GM23338 (cell line): ENCODE measurements at regions not wholly inside any gene's neighbourhood (a gene's known extent, or its start where the extent isn't known, plus 50 kb on each side); places are given as distances from the start of the nearest gene placed in this dataset.

Experiments
- CREB1 ChIP-seq: fragments of 250-450 bp; sonication (Bioruptor Pico); IDR thresholded peaks from 2 replicates; pipeline ENCODE4 v1.5.0; 2020; ENCODE audit warnings: low read depth, mild to moderate bottlenecking, moderate library complexity
- EZH2 ChIP-seq: fragments of 200-600 bp; sonication (generic); IDR thresholded peaks from one replicate; pipeline ENCODE4 v1.8.0; 2017; ENCODE audit warnings: antibody characterized with exemption, mild to moderate bottlenecking, low read depth; ENCODE audit not compliant: unreplicated experiment
- EZH2phosphoT487 ChIP-seq: fragments of 200-600 bp; sonication (generic); IDR thresholded peaks from one replicate; pipeline ENCODE4 v1.8.1; 2018; ENCODE audit warnings: antibody characterized with exemption; ENCODE audit not compliant: unreplicated experiment
- JUNB ChIP-seq: IDR thresholded peaks from one replicate; pipeline ENCODE4 v1.6.1; 2016; ENCODE audit warnings: antibody characterized with exemption; ENCODE audit not compliant: unreplicated experiment
- NANOG ChIP-seq: IDR thresholded peaks from 2 replicates; pipeline ENCODE4 v1.6.1; 2016; ENCODE audit warnings: antibody characterized with exemption, borderline replicate concordance
- POLR2AphosphoS5 ChIP-seq: IDR thresholded peaks from 2 replicates; pipeline ENCODE4 v1.6.1; 2016; ENCODE audit warnings: antibody characterized with exemption, low read depth
- STAT1 ChIP-seq: IDR thresholded peaks from one replicate; pipeline ENCODE4 v1.6.1; 2016; ENCODE audit warnings: antibody characterized with exemption; ENCODE audit not compliant: unreplicated experiment
- TF ChIP-seq, protein P1 (sequence below), 2 experiments: fragments of 200-600 bp in 1 of 2; sonication (generic) in 1 of 2; conservative IDR thresholded peaks; 2 replicates each; pipeline versions ENCODE4 v1.5.1 to v1.6.1; 2016 to 2017; ENCODE audit warnings: antibody characterized with exemption in 2 of 2, low read depth in 2 of 2, mild to moderate bottlenecking in 2 of 2, moderate library complexity in 1 of 2
- TF ChIP-seq, protein P2 (sequence below): IDR thresholded peaks from one replicate; pipeline ENCODE4 v1.6.1; 2018; ENCODE audit warnings: antibody characterized with exemption; ENCODE audit not compliant: unreplicated experiment
- TF ChIP-seq, protein P3 (sequence below): fragments of 250-450 bp; sonication (Bioruptor Pico); IDR thresholded peaks from 2 replicates; pipeline ENCODE4 v1.5.0; 2020; ENCODE audit warnings: mild to moderate bottlenecking, moderate library complexity

- TF ChIP-seq, protein P1, sequence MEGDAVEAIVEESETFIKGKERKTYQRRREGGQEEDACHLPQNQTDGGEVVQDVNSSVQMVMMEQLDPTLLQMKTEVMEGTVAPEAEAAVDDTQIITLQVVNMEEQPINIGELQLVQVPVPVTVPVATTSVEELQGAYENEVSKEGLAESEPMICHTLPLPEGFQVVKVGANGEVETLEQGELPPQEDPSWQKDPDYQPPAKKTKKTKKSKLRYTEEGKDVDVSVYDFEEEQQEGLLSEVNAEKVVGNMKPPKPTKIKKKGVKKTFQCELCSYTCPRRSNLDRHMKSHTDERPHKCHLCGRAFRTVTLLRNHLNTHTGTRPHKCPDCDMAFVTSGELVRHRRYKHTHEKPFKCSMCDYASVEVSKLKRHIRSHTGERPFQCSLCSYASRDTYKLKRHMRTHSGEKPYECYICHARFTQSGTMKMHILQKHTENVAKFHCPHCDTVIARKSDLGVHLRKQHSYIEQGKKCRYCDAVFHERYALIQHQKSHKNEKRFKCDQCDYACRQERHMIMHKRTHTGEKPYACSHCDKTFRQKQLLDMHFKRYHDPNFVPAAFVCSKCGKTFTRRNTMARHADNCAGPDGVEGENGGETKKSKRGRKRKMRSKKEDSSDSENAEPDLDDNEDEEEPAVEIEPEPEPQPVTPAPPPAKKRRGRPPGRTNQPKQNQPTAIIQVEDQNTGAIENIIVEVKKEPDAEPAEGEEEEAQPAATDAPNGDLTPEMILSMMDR (conservative IDR thresholded peaks at IDR 0.05; ENCODE audit: low read depth in 2 of 2) = no peak
- TF ChIP-seq EZH2 = no peak
- no peak for TF ChIP-seq POLR2AphosphoS5
- no peak for TF ChIP-seq EZH2phosphoT487
- TF ChIP-seq, protein P2, sequence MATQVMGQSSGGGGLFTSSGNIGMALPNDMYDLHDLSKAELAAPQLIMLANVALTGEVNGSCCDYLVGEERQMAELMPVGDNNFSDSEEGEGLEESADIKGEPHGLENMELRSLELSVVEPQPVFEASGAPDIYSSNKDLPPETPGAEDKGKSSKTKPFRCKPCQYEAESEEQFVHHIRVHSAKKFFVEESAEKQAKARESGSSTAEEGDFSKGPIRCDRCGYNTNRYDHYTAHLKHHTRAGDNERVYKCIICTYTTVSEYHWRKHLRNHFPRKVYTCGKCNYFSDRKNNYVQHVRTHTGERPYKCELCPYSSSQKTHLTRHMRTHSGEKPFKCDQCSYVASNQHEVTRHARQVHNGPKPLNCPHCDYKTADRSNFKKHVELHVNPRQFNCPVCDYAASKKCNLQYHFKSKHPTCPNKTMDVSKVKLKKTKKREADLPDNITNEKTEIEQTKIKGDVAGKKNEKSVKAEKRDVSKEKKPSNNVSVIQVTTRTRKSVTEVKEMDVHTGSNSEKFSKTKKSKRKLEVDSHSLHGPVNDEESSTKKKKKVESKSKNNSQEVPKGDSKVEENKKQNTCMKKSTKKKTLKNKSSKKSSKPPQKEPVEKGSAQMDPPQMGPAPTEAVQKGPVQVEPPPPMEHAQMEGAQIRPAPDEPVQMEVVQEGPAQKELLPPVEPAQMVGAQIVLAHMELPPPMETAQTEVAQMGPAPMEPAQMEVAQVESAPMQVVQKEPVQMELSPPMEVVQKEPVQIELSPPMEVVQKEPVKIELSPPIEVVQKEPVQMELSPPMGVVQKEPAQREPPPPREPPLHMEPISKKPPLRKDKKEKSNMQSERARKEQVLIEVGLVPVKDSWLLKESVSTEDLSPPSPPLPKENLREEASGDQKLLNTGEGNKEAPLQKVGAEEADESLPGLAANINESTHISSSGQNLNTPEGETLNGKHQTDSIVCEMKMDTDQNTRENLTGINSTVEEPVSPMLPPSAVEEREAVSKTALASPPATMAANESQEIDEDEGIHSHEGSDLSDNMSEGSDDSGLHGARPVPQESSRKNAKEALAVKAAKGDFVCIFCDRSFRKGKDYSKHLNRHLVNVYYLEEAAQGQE = no peak
- no peak for TF ChIP-seq JUNB
- TF ChIP-seq STAT1 = no peak
- no peak for TF ChIP-seq NANOG
- TF ChIP-seq, protein P3, sequence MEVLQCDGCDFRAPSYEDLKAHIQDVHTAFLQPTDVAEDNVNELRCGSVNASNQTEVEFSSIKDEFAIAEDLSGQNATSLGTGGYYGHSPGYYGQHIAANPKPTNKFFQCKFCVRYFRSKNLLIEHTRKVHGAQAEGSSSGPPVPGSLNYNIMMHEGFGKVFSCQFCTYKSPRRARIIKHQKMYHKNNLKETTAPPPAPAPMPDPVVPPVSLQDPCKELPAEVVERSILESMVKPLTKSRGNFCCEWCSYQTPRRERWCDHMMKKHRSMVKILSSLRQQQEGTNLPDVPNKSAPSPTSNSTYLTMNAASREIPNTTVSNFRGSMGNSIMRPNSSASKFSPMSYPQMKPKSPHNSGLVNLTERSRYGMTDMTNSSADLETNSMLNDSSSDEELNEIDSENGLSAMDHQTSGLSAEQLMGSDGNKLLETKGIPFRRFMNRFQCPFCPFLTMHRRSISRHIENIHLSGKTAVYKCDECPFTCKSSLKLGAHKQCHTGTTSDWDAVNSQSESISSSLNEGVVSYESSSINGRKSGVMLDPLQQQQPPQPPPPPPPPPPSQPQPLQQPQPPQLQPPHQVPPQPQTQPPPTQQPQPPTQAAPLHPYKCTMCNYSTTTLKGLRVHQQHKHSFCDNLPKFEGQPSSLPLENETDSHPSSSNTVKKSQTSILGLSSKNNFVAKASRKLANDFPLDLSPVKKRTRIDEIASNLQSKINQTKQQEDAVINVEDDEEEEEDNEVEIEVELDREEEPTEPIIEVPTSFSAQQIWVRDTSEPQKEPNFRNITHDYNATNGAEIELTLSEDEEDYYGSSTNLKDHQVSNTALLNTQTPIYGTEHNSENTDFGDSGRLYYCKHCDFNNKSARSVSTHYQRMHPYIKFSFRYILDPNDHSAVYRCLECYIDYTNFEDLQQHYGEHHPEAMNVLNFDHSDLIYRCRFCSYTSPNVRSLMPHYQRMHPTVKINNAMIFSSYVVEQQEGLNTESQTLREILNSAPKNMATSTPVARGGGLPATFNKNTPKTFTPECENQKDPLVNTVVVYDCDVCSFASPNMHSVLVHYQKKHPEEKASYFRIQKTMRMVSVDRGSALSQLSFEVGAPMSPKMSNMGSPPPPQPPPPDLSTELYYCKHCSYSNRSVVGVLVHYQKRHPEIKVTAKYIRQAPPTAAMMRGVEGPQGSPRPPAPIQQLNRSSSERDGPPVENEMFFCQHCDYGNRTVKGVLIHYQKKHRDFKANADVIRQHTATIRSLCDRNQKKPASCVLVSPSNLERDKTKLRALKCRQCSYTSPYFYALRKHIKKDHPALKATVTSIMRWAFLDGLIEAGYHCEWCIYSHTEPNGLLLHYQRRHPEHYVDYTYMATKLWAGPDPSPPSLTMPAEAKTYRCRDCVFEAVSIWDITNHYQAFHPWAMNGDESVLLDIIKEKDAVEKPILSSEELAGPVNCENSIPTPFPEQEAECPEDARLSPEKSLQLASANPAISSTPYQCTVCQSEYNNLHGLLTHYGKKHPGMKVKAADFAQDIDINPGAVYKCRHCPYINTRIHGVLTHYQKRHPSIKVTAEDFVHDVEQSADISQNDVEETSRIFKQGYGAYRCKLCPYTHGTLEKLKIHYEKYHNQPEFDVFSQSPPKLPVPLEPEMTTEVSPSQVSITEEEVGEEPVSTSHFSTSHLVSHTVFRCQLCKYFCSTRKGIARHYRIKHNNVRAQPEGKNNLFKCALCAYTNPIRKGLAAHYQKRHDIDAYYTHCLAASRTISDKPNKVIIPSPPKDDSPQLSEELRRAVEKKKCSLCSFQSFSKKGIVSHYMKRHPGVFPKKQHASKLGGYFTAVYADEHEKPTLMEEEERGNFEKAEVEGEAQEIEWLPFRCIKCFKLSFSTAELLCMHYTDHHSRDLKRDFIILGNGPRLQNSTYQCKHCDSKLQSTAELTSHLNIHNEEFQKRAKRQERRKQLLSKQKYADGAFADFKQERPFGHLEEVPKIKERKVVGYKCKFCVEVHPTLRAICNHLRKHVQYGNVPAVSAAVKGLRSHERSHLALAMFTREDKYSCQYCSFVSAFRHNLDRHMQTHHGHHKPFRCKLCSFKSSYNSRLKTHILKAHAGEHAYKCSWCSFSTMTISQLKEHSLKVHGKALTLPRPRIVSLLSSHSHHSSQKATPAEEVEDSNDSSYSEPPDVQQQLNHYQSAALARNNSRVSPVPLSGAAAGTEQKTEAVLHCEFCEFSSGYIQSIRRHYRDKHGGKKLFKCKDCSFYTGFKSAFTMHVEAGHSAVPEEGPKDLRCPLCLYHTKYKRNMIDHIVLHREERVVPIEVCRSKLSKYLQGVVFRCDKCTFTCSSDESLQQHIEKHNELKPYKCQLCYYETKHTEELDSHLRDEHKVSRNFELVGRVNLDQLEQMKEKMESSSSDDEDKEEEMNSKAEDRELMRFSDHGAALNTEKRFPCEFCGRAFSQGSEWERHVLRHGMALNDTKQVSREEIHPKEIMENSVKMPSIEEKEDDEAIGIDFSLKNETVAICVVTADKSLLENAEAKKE = no peak
- no peak for TF ChIP-seq CREB1 (CRISPR knock-in tag)
Observed at GRCh38 chr12:124660851-124661250, 93.4 kb upstream of the NCOR2 start.
